Activated CD8-positive, alpha-beta memory T cell treated with anti-CD3 and anti-CD28 coated beads, Interleukin-2, amount 50 U/mL, for 4 hours (primary cell): ENCODE measurements at regions not wholly inside any gene's neighbourhood (a gene's known extent, or its start where the extent isn't known, plus 50 kb on each side); places are given as distances from the start of the nearest gene placed in this dataset.

Source experiments
- DNase-seq: peaks from one replicate; pipeline ENCODE4 v3.0.0-alpha.2; 2020

- no peak for DNase-seq
These were observed 266.3 kb downstream of the FBXW7 start for GRCh38 chr4:152269448-152270191.

GRCh38 chr4:152267811-152268210, 268.1 kb downstream of the FBXW7 start:
- DNase-seq: no peak

- DNase-seq: no peak
These were observed 268.9 kb downstream of the FBXW7 start for GRCh38 chr4:152266831-152267480.

GRCh38 chr4:152265149-152265621, 270.7 kb downstream of the FBXW7 start:
- DNase-seq: no peak

- DNase-seq: no peak
These were observed 271.8 kb downstream of the FBXW7 start for GRCh38 chr4:152264106-152264505.

GRCh38 chr4:152259866-152260265, 276.0 kb downstream of the FBXW7 start:
- no peak for DNase-seq

GRCh38 chr4:152258804-152259708, 276.8 kb downstream of the FBXW7 start:
- no peak for DNase-seq

GRCh38 chr4:152258391-152258790, 277.5 kb downstream of the FBXW7 start:
- no peak for DNase-seq

GRCh38 chr4:152257601-152258066, 278.3 kb downstream of the FBXW7 start:
- no peak for DNase-seq

- DNase-seq: no peak
These were observed 278.9 kb downstream of the FBXW7 start for GRCh38 chr4:152256996-152257395.

- peak; percentile 49 for DNase-seq
These were observed 280.5 kb downstream of the FBXW7 start for GRCh38 chr4:152255437-152255836.

GRCh38 chr4:152248347-152248746, 287.5 kb downstream of the FBXW7 start:
- no peak for DNase-seq

- DNase-seq: no peak
These were observed 288.5 kb downstream of the FBXW7 start for GRCh38 chr4:152247271-152247975.

GRCh38 chr4:152246659-152247058, 289.2 kb downstream of the FBXW7 start:
- no peak for DNase-seq

GRCh38 chr4:152245680-152246079, 290.2 kb downstream of the FBXW7 start:
- no peak for DNase-seq

- DNase-seq: no peak
These were observed 291.2 kb downstream of the FBXW7 start for GRCh38 chr4:152244659-152245058.

GRCh38 chr4:152243896-152244595, 291.8 kb downstream of the FBXW7 start:
- no peak for DNase-seq

- DNase-seq: no peak
These were observed 292.7 kb downstream of the FBXW7 start for GRCh38 chr4:152243206-152243605.

- DNase-seq: no peak
These were observed 295.7 kb downstream of the FBXW7 start for GRCh38 chr4:152240232-152240631.

- DNase-seq: no peak
These were observed 296.7 kb downstream of the FBXW7 start for GRCh38 chr4:152239216-152239615.

- no peak for DNase-seq
These were observed 299.3 kb downstream of the FBXW7 start for GRCh38 chr4:152236519-152237056.

GRCh38 chr4:152235718-152236117, 300.2 kb downstream of the FBXW7 start:
- DNase-seq: no peak
